Suprapubic skin (tissue), 4 donors: ENCODE measurements at regions not wholly inside any gene's neighbourhood (a gene's known extent, or its start where the extent isn't known, plus 50 kb on each side); places are given as distances from the start of the nearest gene placed in this dataset.

Source experiments
- DNase-seq, 2 donors: peaks; one replicate each; pipeline ENCODE4 v3.0.0-alpha.2; 2019; ENCODE audit warnings: low spot score in 2 of 2
- H3K27ac ChIP-seq: fragments of 200-600 bp; sonication (generic); one replicate; pipeline ENCODE4 v1.5.1; 2019
- H3K27me3 ChIP-seq: fragments of 200-600 bp; sonication (generic); one replicate; pipeline ENCODE4 v1.5.1; 2019
- H3K36me3 ChIP-seq: fragments of 200-600 bp; sonication (generic); one replicate; pipeline ENCODE4 v1.5.1; 2019
- H3K4me1 ChIP-seq: fragments of 200-600 bp; sonication (generic); one replicate; pipeline ENCODE4 v1.5.1; 2019
- H3K4me3 ChIP-seq: fragments of 200-600 bp; sonication (generic); one replicate; pipeline ENCODE4 v1.5.1; 2019; ENCODE audit warnings: mild to moderate bottlenecking
- H3K9me3 ChIP-seq: fragments of 200-600 bp; sonication (generic); one replicate; pipeline ENCODE4 v1.5.1; 2019
- EP300 ChIP-seq: sonication (generic); formaldehyde crosslinking; IDR thresholded peaks from one replicate; pipeline ENCODE4 v1.6.1; 2017; ENCODE audit warnings: antibody characterized with exemption
- POLR2A ChIP-seq, 2 donors: fragments of 450-650 bp; IDR thresholded peaks; one replicate each; pipeline ENCODE4 v1.6.1; 2017; ENCODE audit warnings: antibody characterized with exemption in 2 of 2, mild to moderate bottlenecking in 2 of 2, moderate library complexity in 2 of 2
- POLR2AphosphoS5 ChIP-seq, 3 donors: sonication (generic); formaldehyde crosslinking; IDR thresholded peaks; one replicate each; pipeline ENCODE4 v1.6.1; 2017; ENCODE audit warnings: antibody characterized with exemption in 3 of 3
- WGBS: methylation state at CpG from one replicate; pipeline ENCODE4 v1.1.5; 2018; 5-methylcytosine and 5-hydroxymethylcytosine counted together
- TF ChIP-seq, protein P1 (sequence below), 2 donors: fragments of 200-600 bp in 1 of 2; fragments of 450-650 bp in 1 of 2; sonication (generic) in 1 of 2; IDR thresholded peaks; one replicate each; pipeline ENCODE4 v1.5.1; 2016 to 2019; ENCODE audit warnings: antibody characterized with exemption in 2 of 2, mild to moderate bottlenecking in 1 of 2, moderate library complexity in 1 of 2

DNA sequence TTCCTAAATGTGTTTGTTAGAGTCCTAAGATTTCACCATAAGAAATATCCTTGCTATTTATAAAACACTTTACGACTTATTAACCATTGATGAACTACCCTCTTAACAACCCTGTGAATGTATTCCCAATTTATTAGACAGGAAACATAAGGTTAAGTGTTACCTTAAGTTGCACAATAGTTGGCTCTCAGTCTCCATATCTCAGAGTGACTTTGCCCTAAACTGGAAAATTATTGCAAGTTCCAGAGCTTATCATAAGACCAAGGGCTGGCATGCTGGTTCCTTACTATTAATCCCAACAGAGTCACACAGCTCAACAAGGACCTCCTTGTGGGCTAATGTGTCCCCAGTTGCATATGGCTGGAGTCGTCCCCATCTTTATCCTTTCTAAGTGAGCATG is 165.8 kb downstream of the INSIG2 start:
- no peaks in the 10 kb centered on the region for H3K9me3 ChIP-seq
- WGBS: 76% methylated on average over 2 of the region's 2 CpGs

DNA sequence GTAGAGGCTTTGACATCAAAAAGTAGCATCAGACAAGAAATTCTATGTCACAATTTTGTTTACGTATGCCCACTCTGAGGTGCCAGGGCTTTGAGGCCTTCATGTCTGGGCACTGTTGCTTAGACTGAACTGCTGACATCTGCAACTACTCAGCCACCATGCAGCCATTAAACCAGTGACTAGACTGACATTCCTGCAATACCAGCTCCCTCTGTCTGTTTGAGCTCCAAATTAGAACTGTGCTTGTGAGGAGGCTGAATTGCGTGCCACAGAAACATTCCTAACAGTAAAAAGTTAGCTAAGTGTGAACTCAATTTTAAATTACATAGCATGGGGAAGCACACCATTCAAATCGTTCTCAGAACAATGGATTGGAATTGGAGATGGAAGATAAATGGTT is 163.2 kb downstream of the INSIG2 start:
- no peak for DNase-seq
- no peak for TF ChIP-seq POLR2A (IDR thresholded peaks at IDR 0.05)
- TF ChIP-seq, protein P1, sequence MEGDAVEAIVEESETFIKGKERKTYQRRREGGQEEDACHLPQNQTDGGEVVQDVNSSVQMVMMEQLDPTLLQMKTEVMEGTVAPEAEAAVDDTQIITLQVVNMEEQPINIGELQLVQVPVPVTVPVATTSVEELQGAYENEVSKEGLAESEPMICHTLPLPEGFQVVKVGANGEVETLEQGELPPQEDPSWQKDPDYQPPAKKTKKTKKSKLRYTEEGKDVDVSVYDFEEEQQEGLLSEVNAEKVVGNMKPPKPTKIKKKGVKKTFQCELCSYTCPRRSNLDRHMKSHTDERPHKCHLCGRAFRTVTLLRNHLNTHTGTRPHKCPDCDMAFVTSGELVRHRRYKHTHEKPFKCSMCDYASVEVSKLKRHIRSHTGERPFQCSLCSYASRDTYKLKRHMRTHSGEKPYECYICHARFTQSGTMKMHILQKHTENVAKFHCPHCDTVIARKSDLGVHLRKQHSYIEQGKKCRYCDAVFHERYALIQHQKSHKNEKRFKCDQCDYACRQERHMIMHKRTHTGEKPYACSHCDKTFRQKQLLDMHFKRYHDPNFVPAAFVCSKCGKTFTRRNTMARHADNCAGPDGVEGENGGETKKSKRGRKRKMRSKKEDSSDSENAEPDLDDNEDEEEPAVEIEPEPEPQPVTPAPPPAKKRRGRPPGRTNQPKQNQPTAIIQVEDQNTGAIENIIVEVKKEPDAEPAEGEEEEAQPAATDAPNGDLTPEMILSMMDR (IDR thresholded peaks at IDR 0.05): no peak
- no peak for TF ChIP-seq EP300
- TF ChIP-seq POLR2AphosphoS5 (IDR thresholded peaks at IDR 0.05): no peak
- 77% methylated on average over 3 of the region's 3 CpGs for WGBS
- Histone ChIP-seq H3K9me3 (no peaks in the 10 kb centered on the region), H3K27ac (no peak overlapping the region), H3K27me3 (peaks cover under 1% of the 10 kb centered on the region), H3K4me3 (no peak overlapping the region), H3K36me3 (no peaks in the 10 kb centered on the region), H3K4me1 (no peaks in the 10 kb centered on the region)

More for the DNA sequence above, 165.8 kb downstream of the INSIG2 start:
- Histone ChIP-seq H3K27ac (no peak overlapping the region), H3K4me3 (no peak overlapping the region), H3K36me3 (no peaks in the 10 kb centered on the region), H3K4me1 (no peaks in the 10 kb centered on the region), H3K27me3 (peaks cover 3% of the 10 kb centered on the region)
- TF ChIP-seq, protein P1 (IDR thresholded peaks at IDR 0.05): no peak
- TF ChIP-seq POLR2AphosphoS5 (IDR thresholded peaks at IDR 0.05) (no peak), POLR2A (IDR thresholded peaks at IDR 0.05) (no peak), EP300 (no peak)
- DNase-seq: no peak

DNA sequence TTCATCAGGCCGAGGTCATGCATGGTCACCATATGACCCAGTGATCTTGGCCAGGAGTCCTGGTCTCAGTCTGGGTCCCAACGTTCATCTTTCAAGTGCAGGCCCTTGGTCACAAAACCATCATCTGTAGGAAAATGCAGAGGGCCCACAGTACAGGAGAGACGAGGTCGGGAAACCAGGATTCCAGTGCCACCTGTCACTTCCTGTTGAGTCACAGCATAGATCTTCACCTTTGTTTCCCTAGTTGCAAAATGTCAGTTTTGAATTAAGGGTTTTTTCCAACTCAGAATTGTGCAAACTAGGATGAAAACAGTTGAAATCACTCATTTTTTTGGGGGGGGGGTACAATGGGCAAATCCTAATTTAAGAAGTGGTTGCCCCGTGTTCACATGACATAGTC is 162.2 kb downstream of the INSIG2 start:
- no peak for DNase-seq
- no peaks in the 10 kb centered on the region for H3K36me3 ChIP-seq
- no peaks in the 10 kb centered on the region for H3K9me3 ChIP-seq
- no peaks in the 10 kb centered on the region for H3K27me3 ChIP-seq
- H3K4me1 ChIP-seq: no peaks in the 10 kb centered on the region
- no peak overlapping the region for H3K4me3 ChIP-seq
- no peak overlapping the region for H3K27ac ChIP-seq
- WGBS: 56% methylated on average over 5 of the region's 5 CpGs
- TF ChIP-seq POLR2A (IDR thresholded peaks at IDR 0.05) (no peak), POLR2AphosphoS5 (IDR thresholded peaks at IDR 0.05) (no peak), EP300 (no peak)
- TF ChIP-seq, protein P1 (IDR thresholded peaks at IDR 0.05): no peak

DNA sequence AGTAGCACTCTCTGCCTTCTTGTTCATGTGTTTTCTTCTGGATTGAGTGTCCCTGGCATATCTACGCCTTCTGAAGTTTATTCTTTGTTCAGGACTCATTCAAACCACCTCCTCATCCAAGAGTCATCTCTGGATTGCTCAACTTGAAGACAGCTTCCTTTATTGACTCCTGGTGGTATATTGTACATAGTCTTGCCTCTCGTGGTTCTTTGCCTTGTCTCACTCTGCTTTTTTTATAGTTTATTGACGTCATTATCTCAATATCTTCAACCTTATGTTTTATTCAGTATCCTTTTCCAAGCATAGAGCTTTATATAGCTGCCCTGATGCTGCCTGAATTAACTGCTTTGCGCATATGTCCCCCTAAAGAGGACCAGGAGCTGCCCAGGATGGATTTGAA is 161.7 kb downstream of the INSIG2 start:
- DNase-seq: no peak
- no peaks in the 10 kb centered on the region for H3K9me3 ChIP-seq
- H3K27me3 ChIP-seq: no peaks in the 10 kb centered on the region
- H3K4me1 ChIP-seq: no peaks in the 10 kb centered on the region
- WGBS: 53% methylated on average over 4 of the region's 4 CpGs
- no peak overlapping the region for H3K27ac ChIP-seq
- no peak for TF ChIP-seq POLR2A (IDR thresholded peaks at IDR 0.05)
- TF ChIP-seq POLR2AphosphoS5 (IDR thresholded peaks at IDR 0.05): no peak
- TF ChIP-seq EP300: no peak
- TF ChIP-seq, protein P1 (IDR thresholded peaks at IDR 0.05): no peak
- no peaks in the 10 kb centered on the region for H3K36me3 ChIP-seq
- H3K4me3 ChIP-seq: no peak overlapping the region

DNA sequence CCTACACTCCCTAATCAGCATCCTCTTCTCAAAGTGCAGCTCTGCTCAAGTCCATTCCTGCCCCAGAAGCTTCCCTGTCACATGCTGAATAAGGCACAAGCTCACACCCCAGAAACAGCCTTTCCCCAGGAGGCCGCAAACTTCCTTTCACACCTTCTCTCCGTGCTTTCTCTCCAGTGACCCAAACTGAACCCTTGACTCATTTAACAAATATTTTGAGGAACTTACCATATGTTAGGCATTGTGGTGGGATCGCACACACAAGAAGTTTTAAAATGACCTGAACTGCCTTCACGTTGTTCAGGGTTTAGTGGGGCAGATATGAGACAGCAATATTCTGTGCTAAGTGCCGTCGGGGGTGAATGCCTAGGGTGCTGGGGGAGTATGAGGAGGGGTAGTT is 161.3 kb downstream of the INSIG2 start:
- H3K9me3 ChIP-seq: no peaks in the 10 kb centered on the region
- H3K27me3 ChIP-seq: no peaks in the 10 kb centered on the region
- no peak for DNase-seq
- H3K36me3 ChIP-seq: no peaks in the 10 kb centered on the region
- no peak overlapping the region for H3K4me3 ChIP-seq
- no peak overlapping the region for H3K27ac ChIP-seq
- H3K4me1 ChIP-seq: no peaks in the 10 kb centered on the region
- TF ChIP-seq, protein P1 (IDR thresholded peaks at IDR 0.05): no peak
- no peak for TF ChIP-seq POLR2AphosphoS5 (IDR thresholded peaks at IDR 0.05)
- no peak for TF ChIP-seq POLR2A (IDR thresholded peaks at IDR 0.05)
- TF ChIP-seq EP300: no peak
- WGBS: 66% methylated on average over 6 of the region's 6 CpGs
